Nucleus accumbens (tissue), 56 donors: ENCODE measurements at regions not wholly inside any gene's neighbourhood (a gene's known extent, or its start where the extent isn't known, plus 50 kb on each side); places are given as distances from the start of the nearest gene placed in this dataset.
"Not testable (repeated sequence)": the region's sequence is repeated elsewhere in the genome, so short reads cannot be mapped to it uniquely, and the experiment has no call there.

Experiments used
- DNase-seq, 56 donors: peaks; one replicate each; lab custom pipeline; 2025; lab: John Stamatoyannopoulos, UW

GRCh38 chr10:81704596-81704995 lies 170.4 kb upstream of the NRG3 start:
- DNase-seq, result no peak

- no peak for DNase-seq
These were observed 166.6 kb upstream of the NRG3 start for GRCh38 chr10:81708416-81708815.

GRCh38 chr10:81708929-81709328 lies 166.1 kb upstream of the NRG3 start:
- DNase-seq, result no peak

- DNase-seq, result no peak
These were observed 152.6 kb upstream of the NRG3 start for GRCh38 chr10:81722399-81722798.

- no peak for DNase-seq
These were observed 150.6 kb upstream of the NRG3 start for GRCh38 chr10:81724431-81724830.

- no peak for DNase-seq
These were observed 149.1 kb upstream of the NRG3 start for GRCh38 chr10:81725851-81726250.

GRCh38 chr10:81728692-81729091 lies 146.3 kb upstream of the NRG3 start:
- DNase-seq, result no peak

- no peak for DNase-seq
These were observed 144.1 kb upstream of the NRG3 start for GRCh38 chr10:81730891-81731290.

GRCh38 chr10:81733542-81733941 lies 141.5 kb upstream of the NRG3 start:
- no peak for DNase-seq

- not testable (repeated sequence) for DNase-seq
These were observed 139.8 kb upstream of the NRG3 start for GRCh38 chr10:81735167-81735566.

- no peak for DNase-seq
These were observed 115.9 kb upstream of the NRG3 start for GRCh38 chr10:81759111-81759510.

- no peak for DNase-seq
These were observed 90.8 kb upstream of the NRG3 start for GRCh38 chr10:81784111-81784597.

- no peak for DNase-seq
These were observed 82.3 kb upstream of the NRG3 start for GRCh38 chr10:81792729-81793128.

GRCh38 chr10:81806842-81807241 lies 68.2 kb upstream of the NRG3 start:
- no peak for DNase-seq

GRCh38 chr10:81814842-81815241 lies 60.2 kb upstream of the NRG3 start:
- no peak for DNase-seq

GRCh38 chr10:81817596-81818170 lies 57.3 kb upstream of the NRG3 start:
- DNase-seq, result no peak

- no peak for DNase-seq
These were observed 54.6 kb upstream of the NRG3 start for GRCh38 chr10:81820418-81820817.
